Glutamatergic neuron (in vitro differentiated cells): ENCODE measurements at regions not wholly inside any gene's neighbourhood (a gene's known extent, or its start where the extent isn't known, plus 50 kb on each side); places are given as distances from the start of the nearest gene placed in this dataset.
"Not testable (repeated sequence)": the region's sequence is repeated elsewhere in the genome, so short reads cannot be mapped to it uniquely, and the experiment has no call there.

ENCODE experiments used
- DNase-seq: peaks from one replicate; pipeline ENCODE4 v3.0.0; 2022
- H3K27ac Mint-ChIP-seq: one replicate; pipeline ENCODE4 v1.8.0; 2020; ENCODE audit warnings: mild to moderate bottlenecking, mixed read lengths, inconsistent platforms; ENCODE audit not compliant: unreplicated experiment
- H3K27me3 Mint-ChIP-seq: one replicate; pipeline ENCODE4 v1.8.0; 2020; ENCODE audit warnings: mild to moderate bottlenecking, moderate library complexity, mixed read lengths, inconsistent platforms; ENCODE audit not compliant: unreplicated experiment
- H3K36me3 Mint-ChIP-seq: one replicate; pipeline ENCODE4 v1.8.0; 2020; ENCODE audit warnings: mild to moderate bottlenecking, mixed read lengths, inconsistent platforms; ENCODE audit not compliant: unreplicated experiment
- H3K4me1 Mint-ChIP-seq: one replicate; pipeline ENCODE4 v1.8.0; 2020; ENCODE audit warnings: mild to moderate bottlenecking, low read depth, mixed read lengths, inconsistent platforms; ENCODE audit not compliant: unreplicated experiment
- H3K4me3 Mint-ChIP-seq: one replicate; pipeline ENCODE4 v1.8.0; 2020; ENCODE audit warnings: mild to moderate bottlenecking, mixed read lengths, inconsistent platforms; ENCODE audit not compliant: unreplicated experiment
- H3K9me3 Mint-ChIP-seq: one replicate; pipeline ENCODE4 v1.8.0; 2020; ENCODE audit warnings: mild to moderate bottlenecking, moderate library complexity, mixed read lengths, inconsistent platforms; ENCODE audit not compliant: unreplicated experiment
- TF ChIP-seq, protein P1 (sequence below): fragments of 200-600 bp; sonication (generic); IDR thresholded peaks from one replicate; pipeline ENCODE4 v1.5.0; 2021; ENCODE audit not compliant: partially characterized antibody, unreplicated experiment

DNA sequence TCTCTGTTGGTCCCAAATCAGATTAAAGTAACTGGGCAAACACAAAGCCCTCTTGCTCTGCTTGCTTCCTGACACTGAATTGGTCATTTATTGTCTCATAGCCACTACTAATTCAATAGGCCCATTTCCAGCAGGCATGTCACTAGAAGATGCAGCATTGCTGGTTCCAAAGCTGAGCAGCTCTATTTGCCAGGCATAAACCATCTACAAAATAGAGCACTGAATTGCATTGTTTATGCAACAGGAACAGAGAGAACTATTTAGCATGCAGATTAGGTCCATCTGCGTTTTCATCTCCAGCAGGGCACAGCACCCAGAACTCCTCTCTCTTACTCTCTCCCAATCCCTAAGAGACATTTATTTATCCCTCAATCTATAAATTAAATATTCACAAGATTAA lies 227.6 kb downstream of the SUCLG1 start:
- Mint-ChIP-seq H3K27ac (no peak overlapping the region), H3K4me3 (no peak overlapping the region), H3K9me3 (peaks cover 3% of the 10 kb centered on the region)

DNA sequence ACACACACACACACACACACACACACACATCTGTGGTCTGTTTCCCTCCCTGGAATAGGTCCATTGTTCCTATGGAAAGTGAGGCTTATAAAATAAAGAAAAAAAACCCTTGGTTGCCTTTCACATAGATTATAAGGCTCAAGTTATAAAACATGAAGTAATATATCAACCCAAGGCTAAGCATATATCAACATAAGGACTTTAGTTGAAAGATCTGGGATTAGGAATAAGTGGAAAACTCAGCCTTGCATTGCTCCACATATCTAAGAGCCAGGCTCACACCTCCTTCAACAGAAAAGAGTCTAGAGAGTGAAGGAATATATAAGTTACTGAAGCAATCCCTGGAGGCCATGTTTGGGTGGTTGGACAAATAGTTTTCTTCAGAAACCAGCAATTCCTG lies 235.0 kb downstream of the SUCLG1 start:
- TF ChIP-seq, protein P1, sequence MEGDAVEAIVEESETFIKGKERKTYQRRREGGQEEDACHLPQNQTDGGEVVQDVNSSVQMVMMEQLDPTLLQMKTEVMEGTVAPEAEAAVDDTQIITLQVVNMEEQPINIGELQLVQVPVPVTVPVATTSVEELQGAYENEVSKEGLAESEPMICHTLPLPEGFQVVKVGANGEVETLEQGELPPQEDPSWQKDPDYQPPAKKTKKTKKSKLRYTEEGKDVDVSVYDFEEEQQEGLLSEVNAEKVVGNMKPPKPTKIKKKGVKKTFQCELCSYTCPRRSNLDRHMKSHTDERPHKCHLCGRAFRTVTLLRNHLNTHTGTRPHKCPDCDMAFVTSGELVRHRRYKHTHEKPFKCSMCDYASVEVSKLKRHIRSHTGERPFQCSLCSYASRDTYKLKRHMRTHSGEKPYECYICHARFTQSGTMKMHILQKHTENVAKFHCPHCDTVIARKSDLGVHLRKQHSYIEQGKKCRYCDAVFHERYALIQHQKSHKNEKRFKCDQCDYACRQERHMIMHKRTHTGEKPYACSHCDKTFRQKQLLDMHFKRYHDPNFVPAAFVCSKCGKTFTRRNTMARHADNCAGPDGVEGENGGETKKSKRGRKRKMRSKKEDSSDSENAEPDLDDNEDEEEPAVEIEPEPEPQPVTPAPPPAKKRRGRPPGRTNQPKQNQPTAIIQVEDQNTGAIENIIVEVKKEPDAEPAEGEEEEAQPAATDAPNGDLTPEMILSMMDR: no peak
- Mint-ChIP-seq H3K27ac (no peak overlapping the region), H3K9me3 (peaks cover 3% of the 10 kb centered on the region), H3K4me1 (no peaks in the 10 kb centered on the region), H3K36me3 (peaks cover 9% of the 10 kb centered on the region), H3K27me3 (no peaks in the 10 kb centered on the region), H3K4me3 (no peak overlapping the region)
- no peak for DNase-seq

More for the DNA sequence above, 227.6 kb downstream of the SUCLG1 start:
- TF ChIP-seq, protein P1: no peak
- Mint-ChIP-seq H3K27me3 (peaks cover 2% of the 10 kb centered on the region), H3K36me3 (no peaks in the 10 kb centered on the region), H3K4me1 (no peaks in the 10 kb centered on the region)
- no peak for DNase-seq

DNA sequence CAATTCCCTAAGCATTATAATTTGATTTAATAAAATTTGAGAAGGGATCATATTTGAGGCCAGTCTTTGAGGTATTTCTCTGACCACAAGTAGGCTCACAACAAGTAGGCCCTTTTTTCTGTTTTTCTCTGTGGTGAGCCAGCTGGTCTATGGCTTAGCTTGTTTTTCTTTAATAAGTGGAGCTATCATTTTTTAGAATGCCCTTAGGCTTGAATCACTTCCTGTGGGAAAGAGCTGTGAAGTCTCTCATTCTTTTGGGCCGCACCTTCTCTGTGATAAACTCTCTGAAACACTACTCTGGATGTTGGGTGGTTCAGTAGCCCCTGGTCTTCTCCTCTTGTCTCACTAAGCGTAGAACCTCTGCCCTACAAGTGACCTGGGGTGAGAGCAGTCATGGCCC lies 235.9 kb downstream of the SUCLG1 start:
- Mint-ChIP-seq H3K36me3 (peaks cover 9% of the 10 kb centered on the region), H3K4me3 (no peak overlapping the region), H3K4me1 (no peaks in the 10 kb centered on the region), H3K27me3 (no peaks in the 10 kb centered on the region), H3K27ac (no peak overlapping the region), H3K9me3 (peaks cover 3% of the 10 kb centered on the region)
- TF ChIP-seq, protein P1: no peak
- no peak for DNase-seq

DNA sequence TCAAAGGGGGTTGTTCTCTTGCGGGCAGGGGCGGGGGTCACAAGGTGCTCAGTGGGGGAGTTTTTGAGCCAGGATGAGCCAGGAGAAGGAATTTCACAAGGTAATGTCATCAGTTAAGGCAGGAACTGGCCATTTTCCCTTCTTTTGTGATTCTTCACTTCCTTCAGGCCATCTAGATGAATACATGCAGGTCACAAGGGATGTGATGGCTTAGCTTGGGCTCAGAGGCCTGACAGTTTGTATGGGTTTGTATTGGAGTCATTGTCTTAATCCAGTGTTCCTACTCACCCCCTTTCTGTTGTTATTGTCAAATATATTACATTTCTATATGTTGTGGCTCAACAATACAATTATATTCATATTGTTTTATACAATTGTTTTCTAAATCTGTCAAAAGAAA lies 238.0 kb downstream of the SUCLG1 start:
- H3K36me3 Mint-ChIP-seq, H3K27ac Mint-ChIP-seq, DNase-seq, H3K9me3 Mint-ChIP-seq, H3K27me3 Mint-ChIP-seq, H3K4me3 Mint-ChIP-seq, H3K4me1 Mint-ChIP-seq: not testable (repeated sequence)

DNA sequence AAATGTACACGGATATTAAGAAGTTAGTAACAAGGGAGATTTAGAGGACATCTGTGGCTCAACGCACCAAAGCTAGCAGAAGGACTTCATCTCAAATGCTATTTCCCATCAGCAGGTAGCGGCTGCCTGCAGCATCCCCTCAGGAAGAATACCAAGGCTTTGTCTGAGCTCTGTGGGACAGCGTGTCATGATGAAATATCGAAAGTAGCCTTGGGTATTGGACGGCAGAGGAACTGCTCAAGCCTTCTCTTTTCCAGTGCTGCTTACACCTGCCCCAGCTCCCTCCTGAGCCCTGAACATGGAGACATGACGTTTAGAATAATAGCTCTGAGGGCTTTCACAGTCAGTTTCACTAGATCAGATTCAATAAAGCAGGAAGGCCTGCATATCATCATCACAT lies 241.6 kb downstream of the SUCLG1 start:
- TF ChIP-seq, protein P1: no peak
- no peak overlapping the region for H3K4me3 Mint-ChIP-seq
- H3K9me3 Mint-ChIP-seq: no peaks in the 10 kb centered on the region
- no peaks in the 10 kb centered on the region for H3K36me3 Mint-ChIP-seq
- no peak for DNase-seq
- H3K27me3 Mint-ChIP-seq: no peaks in the 10 kb centered on the region
- peaks cover 2% of the 10 kb centered on the region for H3K4me1 Mint-ChIP-seq
- H3K27ac Mint-ChIP-seq: no peak overlapping the region

DNA sequence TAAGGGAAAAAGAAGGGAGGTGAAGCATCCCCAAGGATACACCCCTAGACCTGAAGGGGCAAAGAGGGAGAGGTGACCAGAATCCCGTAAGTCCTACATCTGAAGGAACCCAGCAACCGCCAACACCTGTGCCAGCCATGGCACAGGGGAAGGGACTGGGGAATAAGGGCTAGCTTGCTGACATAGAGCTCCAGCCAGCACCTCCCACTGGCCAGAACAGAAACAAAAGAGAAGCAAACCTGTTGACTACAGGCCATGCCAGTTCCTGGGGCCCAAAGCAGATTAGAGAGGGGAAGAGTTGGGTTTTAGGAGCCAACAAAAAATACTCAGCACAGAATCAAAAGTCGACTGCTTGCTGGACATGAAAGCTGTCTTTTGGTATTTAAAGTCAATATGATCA lies 244.6 kb downstream of the SUCLG1 start:
- Mint-ChIP-seq H3K36me3 (no peaks in the 10 kb centered on the region), H3K27ac (no peak overlapping the region), H3K9me3 (no peaks in the 10 kb centered on the region), H3K4me3 (no peak overlapping the region), H3K4me1 (peaks cover 2% of the 10 kb centered on the region), H3K27me3 (no peaks in the 10 kb centered on the region)
- TF ChIP-seq, protein P1: no peak
- no peak for DNase-seq
